A673 (cell line): ENCODE measurements at regions not wholly inside any gene's neighbourhood (a gene's known extent, or its start where the extent isn't known, plus 50 kb on each side); places are given as distances from the start of the nearest gene placed in this dataset.

Experiments
- BruUV-seq: library from RNA; stranded (reverse); fragments of 400-500 nt; replicated peaks from 2 replicates; lab custom pipeline; 2021; lab: Mats Ljungman, UMichigan
- CTCF ChIA-PET: fragments of 300-600 bp; sonication (Branson Sonifier 250); formaldehyde crosslinking; loops from one replicate; lab custom pipeline; 2022; ENCODE audit warnings: antibody characterized with exemption; lab: Charles Lee
- POLR2A ChIA-PET: fragments of 300-600 bp; sonication (Branson Sonifier 250); formaldehyde crosslinking; loops from one replicate; lab custom pipeline; 2022; ENCODE audit warnings: antibody characterized with exemption; ENCODE audit not compliant: low non-redundant PET; lab: Charles Lee
- DNase-seq: peaks from one replicate; pipeline ENCODE4 v3.0.0-alpha.2; 2015; ENCODE audit warnings: low spot score
- H3K27ac ChIP-seq: fragments of 200-600 bp; sonication (generic); 2 replicates; pipeline ENCODE4 v1.5.1; 2016; ENCODE audit warnings: mixed run types, low read depth, mild to moderate bottlenecking, mixed read lengths, antibody characterized with exemption, low read length; ENCODE audit not compliant: poor library complexity, severe bottlenecking
- H3K27me3 ChIP-seq: fragments of 200-600 bp; sonication (generic); replicated peaks from 2 replicates; pipeline ENCODE4 v1.6.1; 2017; ENCODE audit warnings: mixed run types, low read depth, mild to moderate bottlenecking, mixed read lengths, antibody characterized with exemption, low read length; ENCODE audit not compliant: insufficient read depth, poor library complexity
- H3K36me3 ChIP-seq: fragments of 200-600 bp; sonication (generic); 2 replicates; pipeline ENCODE4 v1.6.1; 2016; ENCODE audit warnings: mixed run types, mild to moderate bottlenecking, mixed read lengths, antibody characterized with exemption, low read length; ENCODE audit not compliant: insufficient read depth, poor library complexity, severe bottlenecking
- H3K4me1 ChIP-seq: fragments of 200-600 bp; sonication (generic); 2 replicates; pipeline ENCODE4 v1.6.1; 2017; ENCODE audit warnings: mixed run types, mild to moderate bottlenecking, mixed read lengths, antibody characterized with exemption, low read length; ENCODE audit not compliant: insufficient read depth, poor library complexity, severe bottlenecking
- H3K4me3 ChIP-seq: fragments of 200-600 bp; sonication (generic); 2 replicates; pipeline ENCODE4 v1.5.1; 2016; ENCODE audit warnings: low read depth, mixed run types, mild to moderate bottlenecking, mixed read lengths, low read length; ENCODE audit not compliant: poor library complexity, severe bottlenecking
- H3K9me3 ChIP-seq: fragments of 200-600 bp; sonication (generic); 2 replicates; pipeline ENCODE4 v1.6.1; 2016; ENCODE audit warnings: mixed run types, low read depth, mild to moderate bottlenecking, mixed read lengths, antibody characterized with exemption, low read length; ENCODE audit not compliant: poor library complexity, severe bottlenecking
- CTCF ChIP-seq: fragments of 300-800, 200-600 bp; sonication (generic); conservative IDR thresholded peaks from 2 replicates; pipeline ENCODE4 v1.5.1; 2017; ENCODE audit warnings: low read depth, mild to moderate bottlenecking, antibody characterized with exemption, low read length, moderate library complexity, mixed read lengths
- EZH2 ChIP-seq: fragments of 200-600 bp; sonication (generic); IDR thresholded peaks from 2 replicates; pipeline ENCODE4 v1.6.1; 2017; ENCODE audit warnings: borderline replicate concordance, low read depth, mild to moderate bottlenecking, mixed read lengths, antibody characterized with exemption, low read length; ENCODE audit not compliant: poor library complexity, severe bottlenecking
- intact Hi-C: fragments of 100-400 bp; cut with micrococcal nuclease; formaldehyde crosslinking; loops from one replicate; pipeline ENCODE4 v1.10.0; 2022; ENCODE audit not compliant: unreplicated experiment

DNA sequence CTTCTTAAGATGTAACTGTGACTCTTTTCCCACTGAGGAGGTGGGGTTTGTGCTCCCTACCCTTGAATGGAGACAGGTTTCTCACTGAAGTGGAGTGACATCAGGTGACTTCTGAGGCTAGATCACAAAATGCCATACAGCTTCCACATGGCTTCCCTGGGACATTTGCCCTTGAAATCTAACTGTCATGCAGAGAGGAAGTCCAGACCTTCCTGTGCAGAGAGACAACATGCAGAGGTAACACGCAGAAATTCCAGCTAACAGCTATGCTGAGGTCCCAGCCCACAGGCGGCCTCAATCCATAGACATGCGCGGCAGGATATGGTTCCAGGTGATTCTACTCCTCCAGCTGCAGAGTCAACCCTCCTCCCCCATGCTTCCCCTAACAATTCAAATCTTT, 119.0 kb downstream of the TRIB2 start:
- BruUV-seq = no TSS peak
- TF ChIP-seq CTCF = no peak
- TF ChIP-seq EZH2 = no peak
- CTCF ChIA-PET = no interaction called here
- no peak for DNase-seq
- no peaks in the 10 kb centered on the region for H3K27me3 ChIP-seq
- no peak overlapping the region for H3K27ac ChIP-seq
- no peak overlapping the region for H3K4me3 ChIP-seq
- H3K9me3 ChIP-seq = no peaks in the 10 kb centered on the region
- intact Hi-C loops = no loop called here
- H3K36me3 ChIP-seq = no peaks in the 10 kb centered on the region
- POLR2A ChIA-PET = no interaction called here
- peaks cover 10% of the 10 kb centered on the region for H3K4me1 ChIP-seq

GRCh38 chr2:12839339-12839738, 122.6 kb downstream of the TRIB2 start:
- Histone ChIP-seq H3K4me3 (no peak overlapping the region), H3K9me3 (no peaks in the 10 kb centered on the region), H3K36me3 (no peaks in the 10 kb centered on the region), H3K27ac (no peak overlapping the region), H3K27me3 (no peaks in the 10 kb centered on the region), H3K4me1 (no peaks in the 10 kb centered on the region)
- TF ChIP-seq EZH2 (no peak), CTCF (no peak)
- BruUV-seq = no TSS peak
- no peak for DNase-seq
- CTCF ChIA-PET = no interaction called here
- POLR2A ChIA-PET = no interaction called here
- intact Hi-C loops = no loop called here

- no peaks in the 10 kb centered on the region for H3K9me3 ChIP-seq
- no TSS peak for BruUV-seq
- H3K4me1 ChIP-seq = no peaks in the 10 kb centered on the region
- no peak overlapping the region for H3K4me3 ChIP-seq
- CTCF ChIA-PET = no interaction called here
- intact Hi-C loops = no loop called here
- DNase-seq = no peak
- no peaks in the 10 kb centered on the region for H3K36me3 ChIP-seq
- no peaks in the 10 kb centered on the region for H3K27me3 ChIP-seq
- no peak overlapping the region for H3K27ac ChIP-seq
- no peak for TF ChIP-seq CTCF
- TF ChIP-seq EZH2 = no peak
- POLR2A ChIA-PET = no interaction called here
These were observed 124.3 kb downstream of the TRIB2 start for GRCh38 chr2:12841021-12841420.
